CD4-positive, alpha-beta T cell treated with Interleukin-15 for 4 hours (primary cell): ENCODE measurements at regions not wholly inside any gene's neighbourhood (a gene's known extent, or its start where the extent isn't known, plus 50 kb on each side); places are given as distances from the start of the nearest gene placed in this dataset.
"Not testable (repeated sequence)": the region's sequence is repeated elsewhere in the genome, so short reads cannot be mapped to it uniquely, and the experiment has no call there.

Experiments
- DNase-seq: peaks from one replicate; pipeline ENCODE4 v3.0.0-alpha.2; 2020; ENCODE audit warnings: low spot score

GRCh38 chr12:59345406-59345805 lies 250.4 kb upstream of the SLC16A7 start:
- DNase-seq = no peak

DNA sequence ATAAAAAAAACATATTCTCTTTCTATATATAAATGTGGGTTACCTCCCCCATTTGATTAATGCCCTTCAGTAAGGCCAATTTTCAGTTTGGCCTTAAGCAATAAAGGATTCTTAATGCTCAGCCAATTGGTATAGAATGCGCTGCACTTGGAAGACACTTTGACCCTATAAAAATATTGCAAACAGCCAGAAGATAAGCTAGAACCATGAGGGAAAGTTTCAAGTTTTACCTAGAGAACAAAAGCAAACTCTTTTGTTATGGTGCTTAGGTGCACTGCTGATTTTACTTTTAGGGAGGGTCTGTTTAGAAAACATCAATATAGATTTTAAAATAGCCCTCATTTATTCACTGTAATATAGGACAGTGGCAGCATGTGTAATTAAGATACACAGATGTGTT lies 251.6 kb upstream of the SLC16A7 start:
- DNase-seq = no peak

GRCh38 chr12:59329462-59329861 lies 266.4 kb upstream of the SLC16A7 start:
- DNase-seq = no peak

DNA sequence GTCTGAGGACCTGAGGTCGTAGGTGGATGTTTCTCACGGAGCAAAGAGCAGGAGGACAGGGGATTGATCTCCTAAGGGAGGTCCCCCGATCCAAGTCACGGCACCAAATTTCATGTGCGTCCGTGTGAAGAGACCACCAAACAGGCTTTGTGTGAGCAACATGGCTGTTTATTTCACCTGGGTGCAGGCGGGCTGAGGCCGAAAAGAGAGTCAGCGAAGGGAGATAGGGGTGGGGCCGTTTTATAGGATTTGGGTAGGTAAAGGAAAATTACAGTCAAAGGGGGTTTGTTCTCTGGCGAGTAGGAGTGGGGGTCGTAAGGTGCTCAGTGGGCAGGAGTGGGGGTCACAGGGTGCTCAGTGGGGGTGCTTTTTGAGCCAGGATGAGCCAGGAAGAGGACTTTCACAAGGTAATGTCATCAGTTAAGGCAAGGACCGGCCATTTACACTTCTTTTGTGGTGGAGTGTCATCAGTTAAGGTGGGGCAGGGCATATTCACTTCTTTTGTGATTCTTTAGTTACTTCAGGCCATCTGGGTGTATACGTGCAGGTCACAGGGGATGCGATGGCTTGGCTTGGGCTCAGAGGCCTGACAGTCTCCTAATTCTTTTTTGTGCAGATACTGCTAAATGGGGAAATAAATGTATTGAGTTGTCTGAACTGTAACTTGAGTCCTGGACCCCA lies 267.3 kb upstream of the SLC16A7 start:
- not testable (repeated sequence) for DNase-seq

DNA sequence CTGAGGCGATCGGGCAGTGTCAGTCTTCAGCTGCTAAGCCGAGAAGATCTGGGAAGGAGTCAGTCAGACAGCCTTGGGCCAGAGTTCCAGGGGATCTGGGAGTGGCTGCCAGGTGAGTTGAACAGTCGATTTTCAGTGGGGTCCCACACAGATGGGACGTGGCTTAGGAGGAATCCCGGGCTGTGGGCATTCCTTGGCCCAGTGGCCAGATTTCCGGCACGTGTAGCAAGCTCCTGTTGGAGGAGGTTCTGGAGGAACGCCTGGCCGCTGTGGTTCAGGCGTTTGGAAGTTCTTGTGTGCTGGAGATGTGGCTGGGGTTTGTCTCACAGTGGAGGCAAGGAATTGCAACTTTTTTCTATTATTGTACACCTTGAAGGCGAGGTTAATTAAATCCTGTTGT lies 269.4 kb upstream of the SLC16A7 start:
- DNase-seq = not testable (repeated sequence)

DNA sequence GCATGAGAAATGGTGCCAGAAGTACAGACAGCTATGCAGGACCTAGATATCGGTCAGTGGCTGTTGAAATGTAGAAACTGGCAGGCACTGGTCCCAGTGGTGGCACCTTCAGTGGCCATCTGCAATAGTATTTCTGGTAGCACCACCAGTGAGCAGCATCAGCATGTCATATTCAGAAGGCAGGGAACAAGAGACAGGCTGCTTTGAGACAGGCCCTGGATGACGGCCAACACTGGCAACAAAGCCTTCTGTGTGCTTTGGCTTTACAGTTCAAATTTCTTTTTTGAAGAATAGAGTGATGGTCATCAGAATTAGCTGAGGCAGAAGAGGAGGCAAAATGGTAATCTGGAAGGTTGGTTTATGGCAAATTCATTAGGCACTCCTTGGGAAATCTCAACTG lies 273.4 kb upstream of the SLC16A7 start:
- DNase-seq = no peak

DNA sequence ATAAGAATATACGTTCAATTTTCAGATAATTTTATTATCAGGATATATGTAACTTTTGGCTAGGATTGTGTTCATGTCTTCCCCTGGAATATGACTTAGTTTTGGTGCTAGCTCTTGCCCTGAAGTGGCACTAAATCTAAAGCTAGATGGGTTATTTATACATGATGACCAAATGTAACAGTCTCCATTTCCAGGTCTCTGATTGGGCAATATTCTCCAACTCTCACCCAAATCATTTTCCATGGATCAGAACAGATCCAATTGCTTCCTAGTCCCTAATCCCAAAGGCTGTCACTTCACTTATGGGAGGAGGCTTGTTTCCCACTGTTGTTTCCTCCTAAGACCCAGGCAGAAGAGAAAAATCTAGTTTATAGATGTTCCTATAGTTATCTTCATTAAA lies 274.6 kb upstream of the SLC16A7 start:
- DNase-seq = no peak

- no peak for DNase-seq
Measured at GRCh38 chr12:59320112-59320511, 275.7 kb upstream of the SLC16A7 start.

DNA sequence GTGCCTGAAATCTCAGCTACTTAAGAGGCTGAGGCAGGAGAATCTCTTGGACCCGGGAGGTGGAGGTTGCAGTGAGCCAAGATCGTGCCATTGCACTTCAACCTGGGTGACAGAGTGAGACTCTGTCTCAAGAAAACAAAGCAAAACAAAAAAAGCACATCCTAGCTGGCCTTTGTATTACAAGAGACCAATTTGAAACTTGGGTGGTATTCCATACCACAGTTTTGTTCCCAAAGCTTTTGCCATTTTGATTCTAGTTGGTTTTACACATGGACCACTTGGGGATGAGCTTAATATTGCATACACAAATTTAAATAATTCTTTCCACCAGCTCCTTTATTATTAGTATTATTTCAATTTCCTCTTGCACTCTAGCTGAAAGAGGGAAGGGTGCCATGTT lies 276.9 kb upstream of the SLC16A7 start:
- no peak for DNase-seq

- no peak for DNase-seq
Measured at GRCh38 chr12:59317598-59317997, 278.2 kb upstream of the SLC16A7 start.

DNA sequence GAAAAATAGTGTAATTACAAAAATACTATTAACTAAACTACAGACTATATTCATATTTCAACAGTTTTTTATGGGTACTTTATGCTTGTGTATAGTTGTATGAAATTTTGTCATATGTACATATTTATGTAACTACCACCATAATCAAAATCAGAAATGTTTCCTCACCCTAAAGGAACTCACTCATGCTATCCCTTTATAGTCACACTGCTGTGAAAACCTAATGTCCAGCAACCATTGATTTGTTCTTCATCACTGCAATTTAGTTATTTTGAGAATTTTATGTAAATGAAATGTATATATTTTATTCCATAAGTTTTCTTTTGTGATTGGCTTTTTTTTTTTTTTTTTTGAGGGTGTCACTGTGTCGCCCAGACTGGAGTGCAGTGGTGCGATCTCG lies 278.9 kb upstream of the SLC16A7 start:
- no peak for DNase-seq

- not testable (repeated sequence) for DNase-seq
Measured at GRCh38 chr12:59316354-59316753, 279.5 kb upstream of the SLC16A7 start.

DNA sequence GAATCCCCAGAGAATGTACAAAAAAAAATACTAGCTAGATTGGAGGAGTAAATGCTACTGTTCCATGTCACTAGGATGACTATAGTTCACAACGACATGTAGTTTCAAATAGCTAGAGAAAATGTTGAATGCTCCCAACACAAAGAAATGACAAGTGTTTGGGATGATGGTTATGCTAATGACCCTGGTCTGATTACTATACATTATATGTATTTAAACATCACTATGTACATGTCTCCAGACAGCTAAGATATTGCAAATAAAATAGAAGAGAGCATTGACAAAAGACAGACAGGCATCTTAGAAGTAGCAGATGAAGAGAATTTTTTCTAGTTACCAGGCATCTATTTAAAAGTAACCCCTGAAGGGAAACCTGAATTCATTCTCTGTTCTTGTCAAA lies 281.6 kb upstream of the SLC16A7 start:
- DNase-seq = no peak

DNA sequence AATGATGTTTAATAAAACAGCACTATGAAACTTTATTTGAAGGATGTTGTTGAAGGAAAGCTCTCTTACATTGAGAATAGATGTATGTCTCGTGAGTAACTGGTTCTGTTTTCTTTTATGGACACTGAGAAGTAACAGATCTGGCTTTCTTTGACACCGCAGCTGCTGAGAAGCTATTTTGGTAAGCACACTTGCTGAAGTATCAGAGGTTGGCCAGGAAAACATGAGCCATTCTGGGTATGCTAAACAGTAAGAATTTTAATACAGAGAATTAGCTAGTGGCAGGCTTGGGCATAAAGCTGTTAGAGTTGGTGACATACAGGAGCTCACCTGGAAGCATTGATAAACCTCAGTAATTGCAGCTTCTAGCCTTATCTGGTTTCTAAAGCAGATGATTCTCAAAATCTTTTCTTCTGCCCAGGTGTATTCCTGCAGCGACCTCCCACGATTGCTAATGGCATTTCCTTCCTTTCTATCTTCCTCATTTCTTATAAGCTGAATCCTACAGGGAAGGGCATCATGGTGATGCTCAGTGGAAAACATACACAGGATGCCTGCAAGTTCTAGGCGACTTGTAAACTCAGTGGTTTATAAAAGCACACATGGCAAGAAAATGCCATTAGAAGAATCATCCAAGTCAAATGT lies 291.6 kb upstream of the SLC16A7 start:
- DNase-seq = no peak

DNA sequence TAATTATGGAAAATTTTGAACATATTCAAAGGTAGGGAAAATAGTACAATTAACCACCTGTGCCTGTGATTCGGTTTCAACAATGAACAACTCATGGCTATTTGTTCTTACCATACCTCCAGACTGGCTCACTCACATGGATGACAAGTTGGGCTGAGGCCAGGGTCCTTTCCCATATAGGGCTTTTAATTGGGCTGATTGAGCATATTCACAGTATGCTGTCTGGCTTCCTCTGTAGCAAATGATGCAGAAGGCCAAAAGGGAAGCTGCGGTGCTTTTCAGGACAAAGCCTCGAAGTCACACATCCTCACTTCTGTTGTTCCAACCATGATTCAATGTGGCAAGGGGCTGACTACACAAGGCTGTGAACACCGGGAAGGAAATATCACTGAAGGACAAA lies 297.5 kb upstream of the SLC16A7 start:
- no peak for DNase-seq

DNA sequence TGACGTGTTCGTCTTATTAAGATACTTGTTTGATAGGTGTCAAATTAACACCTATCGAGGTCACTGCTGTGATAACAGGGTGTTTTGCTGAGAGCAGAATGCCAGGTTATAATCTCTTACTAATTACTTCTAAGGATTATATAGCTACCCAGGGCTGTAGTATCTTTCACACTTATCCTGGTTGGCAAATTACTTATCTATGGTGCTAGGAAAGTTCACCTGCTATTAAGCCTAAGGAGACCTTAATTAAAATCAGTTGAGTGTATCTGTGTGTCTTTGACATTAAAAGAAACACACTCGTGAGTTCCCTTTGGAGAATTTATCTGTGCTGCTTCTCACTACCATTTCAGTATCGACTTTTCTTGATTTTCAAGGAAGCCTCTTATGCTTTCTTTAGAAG lies 301.6 kb upstream of the SLC16A7 start:
- DNase-seq = no peak

GRCh38 chr12:59282999-59283398 lies 312.8 kb upstream of the SLC16A7 start:
- no peak for DNase-seq

- DNase-seq = not testable (repeated sequence)
Measured at GRCh38 chr12:59273561-59273960, 322.3 kb upstream of the SLC16A7 start.

DNA sequence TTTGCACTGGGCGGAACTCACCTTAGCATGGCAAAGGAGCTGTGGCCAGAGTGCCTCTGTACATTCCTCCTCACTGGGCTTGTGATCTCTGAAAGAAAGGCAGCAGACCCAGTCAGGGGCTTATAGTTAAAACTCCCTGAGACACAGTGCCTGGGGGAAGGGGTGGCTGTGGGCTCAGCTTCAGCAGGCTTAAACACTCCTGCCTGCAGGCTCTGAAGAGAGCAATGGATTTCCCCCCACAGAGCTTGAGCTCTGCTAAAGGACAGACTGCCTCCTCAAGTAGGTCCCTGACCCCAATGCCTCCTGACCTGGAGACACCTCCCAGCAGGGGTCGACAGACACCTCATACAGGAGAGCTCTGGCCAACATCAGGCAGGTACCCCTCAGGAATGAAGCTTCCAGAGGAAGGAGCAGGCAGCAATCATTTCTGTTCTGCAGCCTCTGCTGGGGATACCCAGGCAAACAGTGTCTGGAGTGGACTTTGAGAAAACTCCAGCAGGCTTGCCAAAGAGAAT lies 327.5 kb upstream of the SLC16A7 start:
- no peak for DNase-seq

DNA sequence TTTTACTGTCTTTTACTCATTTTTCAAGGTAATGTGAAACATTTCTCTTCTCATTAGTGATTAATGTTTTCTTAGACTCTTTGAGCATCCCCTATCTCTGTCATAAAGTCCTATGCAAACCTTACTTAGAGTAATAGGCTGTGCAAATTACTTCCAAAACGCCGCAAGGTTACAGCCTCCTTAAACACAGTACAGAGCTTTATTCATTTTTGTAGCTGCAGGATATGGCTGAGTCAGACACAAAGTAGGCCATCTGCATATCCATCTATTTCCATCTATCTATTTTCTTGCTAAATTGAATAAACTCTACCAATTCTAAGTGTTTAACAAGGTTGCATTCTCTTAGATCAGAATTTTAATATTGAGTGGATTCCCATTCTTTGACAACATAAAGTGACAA lies 335.6 kb upstream of the SLC16A7 start:
- no peak for DNase-seq

- DNase-seq = no peak
Measured at GRCh38 chr12:59252731-59253130, 332.4 kb upstream of the LRIG3 start.

GRCh38 chr12:59250766-59251165 lies 330.5 kb upstream of the LRIG3 start:
- no peak for DNase-seq

DNA sequence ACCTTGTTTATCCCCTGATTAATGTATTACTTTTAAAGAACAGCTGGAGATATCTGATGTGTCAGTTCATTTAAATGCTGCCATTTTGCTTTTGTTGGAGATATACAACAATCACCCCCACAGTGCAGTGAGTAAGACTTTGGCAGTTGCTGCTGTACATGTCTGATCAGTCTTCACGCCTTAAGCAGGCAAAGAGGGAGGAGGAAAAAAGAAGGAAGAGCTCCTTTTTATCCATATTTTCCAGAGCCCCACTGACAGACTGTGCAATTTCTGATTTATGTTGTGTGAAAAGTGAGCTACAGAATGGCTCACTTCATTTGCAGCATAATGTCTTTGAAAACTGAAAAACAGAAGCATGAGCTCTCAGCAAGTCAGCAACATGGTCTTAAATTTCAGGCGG lies 319.7 kb upstream of the LRIG3 start:
- DNase-seq = no peak

DNA sequence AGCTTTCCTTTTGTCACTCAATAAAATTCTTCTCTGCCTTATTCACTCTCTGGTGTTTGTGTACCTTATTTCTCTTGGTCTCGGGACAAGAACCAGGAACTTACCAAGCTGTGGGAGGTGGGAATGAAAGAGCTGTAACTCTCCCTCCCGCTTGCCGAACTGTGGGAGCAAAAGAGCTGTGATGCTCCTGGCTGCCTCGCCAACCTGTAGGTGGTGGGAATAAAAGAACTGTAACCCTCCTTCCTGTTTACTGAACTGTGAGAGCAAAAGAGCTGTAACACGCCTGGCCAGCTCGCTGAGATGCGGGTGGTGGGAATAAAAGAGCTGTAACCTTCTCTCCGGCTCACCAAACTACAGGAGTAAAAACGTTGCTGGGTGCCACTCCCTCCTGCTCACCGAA lies 314.1 kb upstream of the LRIG3 start:
- no peak for DNase-seq
